HG03280 (cell line): ENCODE measurements at regions not wholly inside any gene's neighbourhood (a gene's known extent, or its start where the extent isn't known, plus 50 kb on each side); places are given as distances from the start of the nearest gene placed in this dataset.

Experiments used
- ATAC-seq: cut with Tn5 transposase; IDR thresholded peaks from one replicate; pipeline ENCODE4 v1.9.1; 2021; ENCODE audit warnings: mild to moderate bottlenecking, moderate library complexity; ENCODE audit not compliant: unreplicated experiment

DNA sequence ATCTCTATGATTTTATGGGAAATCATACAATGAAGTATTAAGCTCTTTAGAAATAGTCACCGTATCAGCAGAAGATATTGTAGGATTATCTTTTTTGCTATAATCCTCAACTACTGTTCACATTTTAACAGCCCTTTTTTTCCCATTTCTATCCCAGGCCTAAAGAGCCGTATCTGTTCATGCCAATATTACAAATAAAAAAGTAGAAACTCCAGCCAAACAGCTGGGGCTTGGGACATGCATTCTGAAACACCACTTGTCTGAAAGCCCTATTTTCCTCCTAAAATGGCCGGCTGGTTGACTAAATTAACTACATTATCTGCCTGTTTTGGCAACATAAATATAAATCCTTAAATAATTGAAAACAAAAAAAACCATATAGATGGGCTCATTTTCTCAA lies 477.8 kb downstream of the CDH2 start:
- no peak for ATAC-seq

DNA sequence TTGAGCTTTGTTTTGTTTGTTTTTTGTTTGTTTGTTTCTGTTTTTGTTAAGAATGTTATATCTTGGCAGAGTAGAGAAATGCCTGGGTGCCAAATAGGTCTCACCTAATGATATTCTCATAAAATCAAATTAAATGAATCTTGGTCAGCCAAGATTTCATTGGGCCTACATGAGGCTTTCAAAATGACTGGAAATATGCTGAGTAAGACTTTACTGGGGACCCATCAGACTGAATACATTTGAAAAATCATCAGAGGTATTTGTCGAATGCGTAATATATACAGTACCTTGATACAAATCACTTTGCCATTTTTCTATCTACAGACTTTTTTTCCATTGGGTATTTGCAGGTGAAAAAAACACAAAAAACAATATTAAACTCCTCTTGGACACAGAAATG lies 480.8 kb downstream of the CDH2 start:
- ATAC-seq, result no peak

DNA sequence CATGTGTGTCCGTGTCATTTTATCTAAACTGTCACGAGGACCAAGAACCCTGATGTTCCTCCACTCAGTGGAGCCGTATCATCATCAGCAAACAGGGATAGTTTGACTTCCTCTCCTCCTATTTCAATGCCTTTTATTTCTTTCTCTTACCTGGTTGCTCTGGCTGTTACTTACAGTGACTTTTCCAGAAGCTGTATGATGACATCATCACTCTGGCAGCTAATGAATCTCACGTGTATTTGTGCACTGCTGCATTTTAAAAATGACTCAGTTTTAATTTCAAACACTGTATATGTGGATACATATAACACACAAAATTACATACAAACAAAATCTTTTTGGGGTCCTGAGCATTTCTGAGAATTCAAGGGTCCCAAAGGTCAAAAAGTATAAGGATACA lies 481.4 kb downstream of the CDH2 start:
- no peak for ATAC-seq

DNA sequence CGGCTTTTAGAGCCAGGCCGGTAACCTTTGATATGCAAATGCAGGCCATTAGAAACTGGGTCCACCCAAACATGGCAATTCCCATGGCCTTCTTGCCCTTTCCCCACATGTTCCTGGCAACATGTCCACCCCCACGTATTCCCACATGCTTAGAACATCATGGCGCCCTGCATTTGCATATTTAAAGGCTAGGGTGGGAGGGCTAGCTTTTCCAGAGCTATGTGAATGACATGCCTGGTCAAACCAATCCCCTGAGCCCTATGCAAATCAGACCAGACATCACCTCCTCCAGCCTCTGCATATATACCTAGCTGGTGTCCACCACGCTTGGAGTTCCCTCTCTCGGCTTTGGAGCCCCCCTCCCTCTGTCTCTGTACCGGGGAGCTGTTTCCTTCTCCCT lies 481.9 kb downstream of the CDH2 start:
- ATAC-seq, result no peak

DNA sequence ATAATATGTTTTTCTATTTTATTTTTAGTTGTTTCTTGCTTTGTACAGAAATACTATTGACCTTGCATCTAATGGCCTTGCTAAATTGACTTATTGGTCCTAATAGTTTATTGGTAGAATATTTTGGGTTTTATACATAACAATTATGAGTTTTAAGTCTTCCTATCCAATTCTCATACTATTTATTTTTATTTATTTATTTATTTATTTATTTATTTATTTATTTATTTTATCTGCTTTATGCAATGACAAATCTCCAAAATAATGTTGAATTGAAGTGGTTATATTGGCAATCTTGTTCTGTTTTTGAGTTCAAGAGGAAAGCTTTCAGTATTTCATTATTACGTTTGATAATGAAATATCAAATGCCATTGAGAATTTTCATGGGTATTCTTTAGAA lies 488.3 kb downstream of the CDH2 start:
- no peak for ATAC-seq

DNA sequence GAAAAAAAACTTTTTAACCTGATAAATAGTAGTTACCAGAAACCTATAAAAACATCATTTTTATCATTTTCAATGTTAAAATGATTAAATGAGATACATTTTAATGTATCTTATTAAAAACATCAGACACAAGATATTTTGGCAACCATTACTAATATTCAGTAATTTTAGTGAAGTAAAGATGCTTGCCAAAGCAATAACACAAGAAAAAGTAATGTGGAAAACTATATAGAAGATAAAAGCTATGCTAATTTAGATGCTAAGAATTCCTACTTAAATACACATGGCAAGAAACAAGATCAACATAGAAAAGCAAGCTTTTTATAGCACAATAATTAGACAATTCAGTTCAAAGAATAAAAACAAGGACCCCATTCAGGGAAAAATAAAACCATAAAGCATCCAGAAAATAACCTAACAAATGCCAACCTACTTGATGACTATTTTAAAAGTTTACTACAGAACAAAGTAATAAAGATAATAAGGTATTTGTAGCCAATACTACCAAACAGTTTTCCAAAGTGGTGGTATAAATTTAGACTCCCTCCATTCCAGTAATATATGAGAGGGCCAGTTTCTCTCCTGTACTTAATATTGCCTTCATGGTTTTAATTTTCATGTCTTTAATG lies 489.5 kb downstream of the CDH2 start:
- no peak for ATAC-seq

GRCh38 chr18:27685807-27686412 lies 491.0 kb downstream of the CDH2 start:
- no peak for ATAC-seq

DNA sequence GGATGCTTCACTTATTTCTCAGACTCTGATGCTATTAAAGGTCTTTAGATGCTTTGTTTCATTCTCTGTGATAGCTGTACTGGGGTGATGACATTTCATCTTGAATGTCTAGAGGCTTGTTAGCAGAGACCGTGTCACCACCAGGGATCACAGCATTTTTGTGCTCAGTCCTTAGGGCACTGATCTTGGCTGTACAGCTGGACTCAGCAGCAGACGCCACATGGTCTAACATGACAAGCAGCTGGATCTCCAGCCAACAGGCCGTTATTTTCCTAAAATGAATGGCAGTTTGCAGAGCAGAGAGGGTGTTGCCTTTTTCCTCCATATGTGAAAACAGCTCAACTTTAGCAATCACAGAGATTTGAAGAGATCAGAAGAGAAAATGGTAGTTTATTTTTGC lies 491.8 kb downstream of the CDH2 start:
- no peak for ATAC-seq

- no peak for ATAC-seq
These were observed 489.3 kb upstream of the CHST9 start for GRCh38 chr18:27674411-27674810.

DNA sequence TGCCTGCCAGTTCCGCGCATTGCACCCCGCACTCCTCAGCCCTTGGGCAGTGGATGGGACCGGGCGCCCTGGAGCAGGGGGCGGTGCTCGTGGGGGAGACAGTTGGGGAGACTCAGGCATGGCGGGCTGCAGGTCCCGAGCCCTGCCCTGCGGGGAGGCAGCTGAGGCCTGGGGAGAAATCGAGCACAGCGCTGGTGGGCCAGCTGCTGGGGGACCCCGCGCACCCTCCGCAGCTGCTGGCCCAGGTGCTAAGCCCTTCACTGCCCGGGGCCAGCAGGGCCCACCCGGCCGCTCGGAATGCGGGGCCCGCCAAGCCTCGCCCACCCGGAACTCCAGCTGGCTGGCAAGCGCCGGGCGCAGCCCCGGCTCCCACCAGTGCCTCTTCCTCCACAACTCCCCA lies 488.8 kb upstream of the CHST9 start:
- ATAC-seq, result no peak

- ATAC-seq, result no peak
These were observed 483.1 kb upstream of the CHST9 start for GRCh38 chr18:27668158-27668557.

DNA sequence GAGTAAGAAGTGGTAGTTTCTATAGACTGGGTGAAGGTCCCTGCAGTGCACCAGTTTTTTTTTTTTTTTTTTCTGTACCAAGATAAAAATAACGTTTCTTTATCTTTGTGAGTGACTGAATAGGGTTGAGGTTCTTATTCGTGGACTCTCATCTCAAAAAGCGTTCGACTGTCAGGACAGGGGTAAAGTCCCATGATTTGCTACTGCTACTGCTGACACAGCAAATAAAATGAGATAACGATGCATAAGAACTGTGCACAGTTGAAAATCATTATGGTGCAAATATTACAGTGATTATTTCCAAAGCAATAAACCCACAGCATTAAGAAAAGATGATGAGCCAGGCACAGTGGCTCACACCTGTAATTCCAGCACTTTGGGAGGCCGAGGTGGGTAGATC lies 482.0 kb upstream of the CHST9 start:
- no peak for ATAC-seq

GRCh38 chr18:27666016-27666415 lies 480.9 kb upstream of the CHST9 start:
- ATAC-seq, result no peak

- no peak for ATAC-seq
These were observed 480.2 kb upstream of the CHST9 start for GRCh38 chr18:27665264-27665799.

- ATAC-seq, result no peak
These were observed 477.8 kb upstream of the CHST9 start for GRCh38 chr18:27662949-27663348.

DNA sequence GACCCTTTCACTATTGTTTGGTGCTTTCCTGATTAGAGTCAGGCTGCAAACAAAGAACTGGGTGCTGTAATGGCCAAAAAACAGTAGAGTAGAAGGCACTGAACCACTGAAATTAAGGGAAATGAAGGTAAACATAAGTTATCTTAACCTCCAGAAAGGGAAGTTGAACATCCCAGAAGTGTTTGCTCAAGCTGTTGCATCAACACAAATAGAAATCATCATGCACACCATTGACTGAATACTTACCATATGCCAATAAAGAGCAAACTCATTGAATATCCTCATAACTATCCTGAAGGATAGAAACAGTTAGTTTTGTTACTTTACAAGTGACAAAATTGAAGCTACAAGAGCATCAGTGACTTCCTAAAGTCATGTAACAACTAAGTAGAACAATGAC lies 477.4 kb upstream of the CHST9 start:
- ATAC-seq, result no peak

DNA sequence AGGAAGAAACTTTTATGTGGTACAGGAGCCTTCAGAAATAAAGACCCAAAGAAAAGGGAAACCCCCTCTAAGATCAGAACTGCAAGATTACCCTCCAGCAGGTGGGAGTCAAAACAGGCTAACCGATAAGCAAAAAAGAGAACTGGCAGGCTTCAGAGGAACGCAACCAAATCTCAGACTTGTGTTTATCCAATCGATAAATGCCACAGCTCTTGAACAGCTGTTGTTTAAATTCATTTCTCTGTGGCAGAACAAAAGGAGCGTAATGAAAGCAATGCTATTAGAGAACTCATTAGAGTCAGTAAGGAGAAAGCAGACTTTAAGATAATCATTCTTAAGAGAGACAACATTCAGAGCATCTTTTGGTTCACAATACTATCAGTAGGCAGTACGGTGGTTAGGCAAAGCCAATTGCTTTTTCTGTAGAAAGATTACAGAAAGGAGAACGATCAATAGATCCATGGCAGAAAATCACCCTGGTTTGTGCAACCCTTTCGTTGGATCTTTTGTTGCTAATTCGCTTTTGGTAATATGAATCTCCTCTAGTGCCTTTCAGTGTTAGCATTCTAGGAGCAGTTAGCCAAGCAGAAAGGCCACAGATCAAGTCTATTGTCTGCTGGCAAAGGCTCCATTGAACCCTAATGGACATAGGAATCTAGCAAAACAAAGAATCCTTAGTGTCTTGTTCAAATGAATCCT lies 476.4 kb upstream of the CHST9 start:
- ATAC-seq, result no peak

- ATAC-seq, result no peak
These were observed 471.8 kb upstream of the CHST9 start for GRCh38 chr18:27656905-27657304.

DNA sequence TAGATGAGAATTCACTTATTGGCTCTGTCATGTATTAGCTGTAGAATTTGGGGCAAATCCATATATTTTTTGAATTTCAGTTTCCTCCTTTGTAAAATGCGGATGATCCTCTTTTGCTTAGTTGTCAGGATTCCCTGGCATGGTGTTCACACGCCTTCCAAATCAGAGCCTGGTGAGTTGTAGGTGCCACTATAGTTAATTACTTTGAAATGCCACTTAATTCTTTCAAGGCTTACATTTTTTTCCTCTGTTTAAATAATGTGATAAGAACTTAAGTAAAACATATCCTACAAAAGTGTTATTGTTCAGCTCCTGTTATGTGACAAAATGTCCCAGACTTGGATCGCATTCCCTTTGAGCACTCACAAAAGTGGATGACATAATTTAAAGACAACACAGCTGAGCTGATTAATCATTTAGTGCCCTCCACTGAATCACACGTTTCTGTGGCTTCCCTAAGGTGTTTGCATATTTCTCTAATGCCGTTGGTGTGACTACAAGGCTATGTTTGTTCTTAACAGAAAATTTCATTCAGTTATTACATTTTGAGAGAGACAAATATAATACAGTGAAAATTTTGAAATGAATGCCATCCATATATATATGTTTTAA lies 471.2 kb upstream of the CHST9 start:
- no peak for ATAC-seq

- ATAC-seq, result no peak
These were observed 468.1 kb upstream of the CHST9 start for GRCh38 chr18:27653247-27653646.

DNA sequence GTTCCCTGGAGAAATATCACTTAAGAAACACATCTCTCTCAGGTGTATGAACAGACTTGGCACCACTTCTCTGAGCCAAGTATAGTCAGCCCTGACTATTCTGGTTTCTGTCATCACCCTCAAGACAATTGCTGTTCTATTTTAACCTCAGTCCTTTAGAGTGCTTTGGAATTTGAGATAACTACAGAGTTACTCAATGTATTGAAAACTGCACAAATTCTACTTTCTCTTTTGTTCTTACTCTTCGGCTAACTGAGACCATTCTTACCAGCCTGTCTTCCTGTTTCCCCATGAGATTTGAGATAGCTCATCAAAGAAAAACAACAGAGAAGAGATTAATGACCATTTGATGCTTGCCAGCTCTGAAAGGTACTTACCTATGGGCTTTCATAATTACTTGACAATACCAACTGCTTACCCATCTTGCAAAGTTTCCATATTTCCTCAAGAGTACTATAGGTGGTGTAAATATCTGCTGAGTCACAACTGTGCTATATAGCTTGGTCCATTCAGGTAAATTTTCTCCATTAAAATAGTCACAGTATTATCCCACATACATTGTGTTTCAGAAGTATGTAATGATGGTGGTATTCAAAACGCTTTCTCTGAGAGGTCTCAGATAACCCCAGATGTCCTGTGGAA lies 467.5 kb upstream of the CHST9 start:
- peak; percentile 71 for ATAC-seq
